GM19043 (cell line): ENCODE measurements at regions not wholly inside any gene's neighbourhood (a gene's known extent, or its start where the extent isn't known, plus 50 kb on each side); places are given as distances from the start of the nearest gene placed in this dataset.
"Not testable (repeated sequence)": the region's sequence is repeated elsewhere in the genome, so short reads cannot be mapped to it uniquely, and the experiment has no call there.

Experiments used
- ATAC-seq: cut with Tn5 transposase; IDR thresholded peaks from one replicate; pipeline ENCODE4 v1.9.1; 2021; ENCODE audit warnings: low read depth; ENCODE audit not compliant: unreplicated experiment

GRCh38 chr7:150045596-150045995 lies 171.8 kb downstream of the ATP6V0E2 start:
- ATAC-seq: not testable (repeated sequence)

GRCh38 chr7:150046290-150047194 lies 172.8 kb downstream of the ATP6V0E2 start:
- ATAC-seq: not testable (repeated sequence)

- ATAC-seq: not testable (repeated sequence)
These were observed 173.6 kb downstream of the ATP6V0E2 start for GRCh38 chr7:150047329-150047728.

- ATAC-seq: not testable (repeated sequence)
These were observed 174.0 kb downstream of the ATP6V0E2 start for GRCh38 chr7:150047772-150048171.

- not testable (repeated sequence) for ATAC-seq
These were observed 174.7 kb downstream of the ATP6V0E2 start for GRCh38 chr7:150048244-150049011.

GRCh38 chr7:150049012-150049655 lies 175.4 kb downstream of the ATP6V0E2 start:
- ATAC-seq: not testable (repeated sequence)

- ATAC-seq: not testable (repeated sequence)
These were observed 179.6 kb downstream of the ATP6V0E2 start for GRCh38 chr7:150053396-150053795.

GRCh38 chr7:150054242-150054641 lies 180.5 kb downstream of the ATP6V0E2 start:
- not testable (repeated sequence) for ATAC-seq

- peak; percentile 100 for ATAC-seq
These were observed 186.8 kb downstream of the ATP6V0E2 start for GRCh38 chr7:150060259-150061221.

GRCh38 chr7:150063195-150063594 lies 189.4 kb downstream of the ATP6V0E2 start:
- ATAC-seq: not testable (repeated sequence)

- not testable (repeated sequence) for ATAC-seq
These were observed 196.0 kb downstream of the ATP6V0E2 start for GRCh38 chr7:150069555-150070313.

- ATAC-seq: not testable (repeated sequence)
These were observed 203.8 kb downstream of the ATP6V0E2 start for GRCh38 chr7:150077543-150077942.

- not testable (repeated sequence) for ATAC-seq
These were observed 208.1 kb downstream of the ATP6V0E2 start for GRCh38 chr7:150081865-150082264.

GRCh38 chr7:150084724-150085123 lies 211.0 kb downstream of the ATP6V0E2 start:
- not testable (repeated sequence) for ATAC-seq

- ATAC-seq: not testable (repeated sequence)
These were observed 213.7 kb downstream of the ATP6V0E2 start for GRCh38 chr7:150087478-150087877.

- ATAC-seq: not testable (repeated sequence)
These were observed 215.4 kb downstream of the ATP6V0E2 start for GRCh38 chr7:150089139-150089538.

- not testable (repeated sequence) for ATAC-seq
These were observed 217.0 kb downstream of the ATP6V0E2 start for GRCh38 chr7:150090776-150091175.

- not testable (repeated sequence) for ATAC-seq
These were observed 220.1 kb downstream of the ATP6V0E2 start for GRCh38 chr7:150093897-150094296.
